RWPE1 (cell line): ENCODE measurements at regions not wholly inside any gene's neighbourhood (a gene's known extent, or its start where the extent isn't known, plus 50 kb on each side); places are given as distances from the start of the nearest gene placed in this dataset.

Source experiments
- CTCF ChIA-PET: fragments of 350-600 bp; sonication (Branson Sonifier 250); formaldehyde crosslinking; extraction: SDS; loops from one replicate; lab custom pipeline; 2021; lab: Yijun Ruan, JAX
- POLR2A ChIA-PET: fragments of 400-600 bp; formaldehyde crosslinking; extraction: SDS; loops from one replicate; lab custom pipeline; 2020; ENCODE audit warnings: antibody characterized with exemption; ENCODE audit not compliant: low non-redundant PET; lab: Yijun Ruan, JAX
- DNase-seq: peaks from one replicate; pipeline ENCODE4 v3.0.0; 2012; ENCODE audit warnings: low spot score
- H3K27ac ChIP-seq: fragments of 450-650 bp; 2 replicates; pipeline ENCODE4 v1.5.1; 2017
- CTCF ChIP-seq: fragments of 450-650 bp; conservative IDR thresholded peaks from 2 replicates; pipeline ENCODE4 v1.5.1; 2017; ENCODE audit warnings: low read depth, mild to moderate bottlenecking

GRCh38 chr12:98232753-98233390 lies 282.5 kb upstream of the TMPO start:
- ChIA-PET CTCF (no interaction called here), POLR2A (no interaction called here)
- no peak overlapping the region for H3K27ac ChIP-seq
- DNase-seq = no peak
- TF ChIP-seq CTCF = no peak

- no peak for TF ChIP-seq CTCF
- ChIA-PET CTCF (interaction anchor here (0.9 kb wide), 1 partner anchor 51 kb away, joined by 3 read pairs; no protein-coding TSS in a partner anchor), POLR2A (no interaction called here)
- no peak for DNase-seq
- no peak overlapping the region for H3K27ac ChIP-seq
These were observed 280.1 kb upstream of the TMPO start for GRCh38 chr12:98235301-98235700.

GRCh38 chr12:98238515-98239130 lies 276.8 kb upstream of the TMPO start:
- POLR2A ChIA-PET = no interaction called here
- CTCF ChIA-PET = no interaction called here
- H3K27ac ChIP-seq = no peak overlapping the region
- no peak for DNase-seq
- TF ChIP-seq CTCF = no peak

GRCh38 chr12:98243190-98243589 lies 272.2 kb upstream of the TMPO start:
- TF ChIP-seq CTCF = no peak
- H3K27ac ChIP-seq = no peak overlapping the region
- POLR2A ChIA-PET = no interaction called here
- DNase-seq = no peak
- CTCF ChIA-PET = interaction anchor here (0.6 to 0.7 kb wide), 2 partner anchors 30 to 78 kb away, joined by 3 to 5 read pairs; no protein-coding TSS in a partner anchor

- H3K27ac ChIP-seq = no peak overlapping the region
- ChIA-PET CTCF (no interaction called here), POLR2A (interaction anchor here (0.6 kb wide), 1 partner anchor 69 kb away, joined by 3 read pairs; no protein-coding TSS in a partner anchor)
- TF ChIP-seq CTCF = no peak
- DNase-seq = no peak
These were observed 271.3 kb upstream of the TMPO start for GRCh38 chr12:98244136-98244535.

GRCh38 chr12:98253207-98254037 lies 262.0 kb upstream of the TMPO start:
- H3K27ac ChIP-seq = no peak overlapping the region
- ChIA-PET CTCF (interaction anchor here (0.6 to 0.7 kb wide), 2 partner anchors 1269 to 1448 kb away, joined by 3 read pairs; no protein-coding TSS in a partner anchor), POLR2A (no interaction called here)
- DNase-seq = no peak
- no peak for TF ChIP-seq CTCF
